PC-9 (cell line): ENCODE measurements at regions not wholly inside any gene's neighbourhood (a gene's known extent, or its start where the extent isn't known, plus 50 kb on each side); places are given as distances from the start of the nearest gene placed in this dataset.

ENCODE experiments used
- CTCF ChIP-seq: fragments of 200-600 bp; sonication (generic); conservative IDR thresholded peaks from 2 replicates; pipeline ENCODE4 v1.6.1; 2017; ENCODE audit warnings: mixed run types, antibody characterized with exemption, mild to moderate bottlenecking, moderate library complexity
- EZH2 ChIP-seq: fragments of 200-600 bp; sonication (generic); IDR thresholded peaks from 2 replicates; pipeline ENCODE4 v1.8.0; 2017; ENCODE audit warnings: antibody characterized with exemption, low read depth

GRCh38 chr5:40033009-40033408, 608.2 kb upstream of the DAB2 start:
- TF ChIP-seq CTCF (no peak), EZH2 (no peak)
